ENCODE measurements at regions not wholly inside any gene's neighbourhood (a gene's known extent, or its start where the extent isn't known, plus 50 kb on each side); places are given as distances from the start of the nearest gene placed in this dataset.

GRCh38 chr15:29396176-29396811 is 126.7 kb upstream of the NSMCE3 start:
- H3K36me3 Mint-ChIP-seq: no peaks in the 10 kb centered on the region
- H3K27me3 Mint-ChIP-seq: peaks cover 11% of the 10 kb centered on the region
- no peaks in the 10 kb centered on the region for H3K4me1 Mint-ChIP-seq
- no peak overlapping the region for H3K27ac Mint-ChIP-seq
- no peak for ATAC-seq
- H3K4me3 Mint-ChIP-seq: no peak overlapping the region
- peaks cover 6% of the 10 kb centered on the region for H3K9me3 Mint-ChIP-seq

- Mint-ChIP-seq H3K4me1 (no peaks in the 10 kb centered on the region), H3K36me3 (no peaks in the 10 kb centered on the region), H3K27me3 (no peaks in the 10 kb centered on the region), H3K9me3 (peaks cover 6% of the 10 kb centered on the region), H3K4me3 (no peak overlapping the region), H3K27ac (no peak overlapping the region)
- ATAC-seq: no peak
These were observed 123.8 kb upstream of the NSMCE3 start for GRCh38 chr15:29393443-29393842.

GRCh38 chr15:29392358-29392757 is 122.7 kb upstream of the NSMCE3 start:
- Mint-ChIP-seq H3K9me3 (peaks cover 6% of the 10 kb centered on the region), H3K27ac (no peak overlapping the region), H3K4me1 (no peaks in the 10 kb centered on the region), H3K36me3 (no peaks in the 10 kb centered on the region), H3K27me3 (no peaks in the 10 kb centered on the region), H3K4me3 (no peak overlapping the region)
- no peak for ATAC-seq

GRCh38 chr15:29390051-29390450 is 120.4 kb upstream of the NSMCE3 start:
- Mint-ChIP-seq H3K4me3 (no peak overlapping the region), H3K4me1 (no peaks in the 10 kb centered on the region), H3K36me3 (no peaks in the 10 kb centered on the region), H3K9me3 (peaks cover 6% of the 10 kb centered on the region), H3K27me3 (peaks cover 5% of the 10 kb centered on the region), H3K27ac (no peak overlapping the region)
- no peak for ATAC-seq

DNA sequence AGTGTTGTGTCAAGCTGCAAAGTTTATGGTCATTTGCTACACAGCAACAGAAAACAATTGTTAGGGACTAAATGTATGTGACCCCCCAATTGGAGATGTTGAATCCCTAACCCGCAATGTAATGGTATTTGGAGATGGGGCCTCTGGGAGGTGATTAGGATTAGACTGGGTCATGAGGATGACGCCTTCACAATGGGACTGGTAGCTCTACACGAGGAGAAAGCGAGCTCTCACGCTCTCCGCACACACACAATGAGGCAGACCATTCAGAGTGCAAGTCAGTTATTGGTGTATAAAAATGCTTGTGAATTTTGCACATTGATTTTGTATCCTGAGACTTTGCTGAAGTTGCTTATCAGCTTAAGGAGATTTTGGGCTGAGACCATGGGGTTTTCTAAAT is 116.9 kb upstream of the NSMCE3 start:
- Mint-ChIP-seq H3K36me3 (no peaks in the 10 kb centered on the region), H3K4me3 (no peak overlapping the region), H3K27ac (no peak overlapping the region), H3K9me3 (no peaks in the 10 kb centered on the region), H3K4me1 (no peaks in the 10 kb centered on the region), H3K27me3 (peaks cover 35% of the 10 kb centered on the region)
- ATAC-seq: no peak

- Mint-ChIP-seq H3K9me3 (no peaks in the 10 kb centered on the region), H3K27ac (no peak overlapping the region), H3K4me1 (no peaks in the 10 kb centered on the region), H3K27me3 (peaks cover 35% of the 10 kb centered on the region), H3K4me3 (no peak overlapping the region), H3K36me3 (no peaks in the 10 kb centered on the region)
- ATAC-seq: no peak
These were observed 113.7 kb upstream of the NSMCE3 start for GRCh38 chr15:29383367-29383766.

- Mint-ChIP-seq H3K4me3 (no peak overlapping the region), H3K4me1 (no peaks in the 10 kb centered on the region), H3K9me3 (no peaks in the 10 kb centered on the region), H3K27ac (no peak overlapping the region), H3K36me3 (no peaks in the 10 kb centered on the region), H3K27me3 (peaks cover 35% of the 10 kb centered on the region)
- no peak for ATAC-seq
These were observed 113.2 kb upstream of the NSMCE3 start for GRCh38 chr15:29382862-29383261.

GRCh38 chr15:29380466-29380865 is 110.8 kb upstream of the NSMCE3 start:
- Mint-ChIP-seq H3K36me3 (no peaks in the 10 kb centered on the region), H3K4me1 (no peaks in the 10 kb centered on the region), H3K27ac (no peak overlapping the region), H3K27me3 (peaks cover 38% of the 10 kb centered on the region), H3K4me3 (no peak overlapping the region), H3K9me3 (no peaks in the 10 kb centered on the region)
- ATAC-seq: no peak

- Mint-ChIP-seq H3K27ac (no peak overlapping the region), H3K36me3 (no peaks in the 10 kb centered on the region), H3K4me1 (no peaks in the 10 kb centered on the region), H3K9me3 (no peaks in the 10 kb centered on the region), H3K4me3 (no peak overlapping the region), H3K27me3 (peaks cover 32% of the 10 kb centered on the region)
- no peak for ATAC-seq
These were observed 110.0 kb upstream of the NSMCE3 start for GRCh38 chr15:29379647-29380046.

DNA sequence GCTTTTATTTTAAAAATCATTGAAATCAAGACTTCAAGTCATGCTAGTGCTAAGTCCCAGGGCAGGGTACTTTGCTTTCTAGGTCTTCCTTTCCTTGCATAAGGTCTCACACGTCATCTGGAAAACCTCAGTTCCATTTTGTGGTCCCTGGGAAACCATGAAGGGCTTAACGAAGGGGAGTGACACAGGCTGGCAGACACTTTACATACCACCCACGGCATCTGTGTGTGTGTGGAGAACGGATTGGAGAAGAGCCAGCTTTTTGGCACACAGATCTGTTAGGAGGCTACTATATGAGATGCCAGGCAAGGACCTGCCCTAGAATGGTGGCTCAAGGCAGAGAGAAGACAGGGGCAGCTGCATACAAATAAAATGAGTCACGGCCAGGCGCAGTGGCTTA is 107.5 kb upstream of the NSMCE3 start:
- Mint-ChIP-seq H3K9me3 (no peaks in the 10 kb centered on the region), H3K4me1 (no peaks in the 10 kb centered on the region), H3K36me3 (no peaks in the 10 kb centered on the region), H3K27me3 (peaks cover 7% of the 10 kb centered on the region), H3K27ac (no peak overlapping the region), H3K4me3 (no peak overlapping the region)
- no peak for ATAC-seq

GRCh38 chr15:29376590-29376989 is 107.0 kb upstream of the NSMCE3 start:
- Mint-ChIP-seq H3K9me3 (no peaks in the 10 kb centered on the region), H3K36me3 (no peaks in the 10 kb centered on the region)

DNA sequence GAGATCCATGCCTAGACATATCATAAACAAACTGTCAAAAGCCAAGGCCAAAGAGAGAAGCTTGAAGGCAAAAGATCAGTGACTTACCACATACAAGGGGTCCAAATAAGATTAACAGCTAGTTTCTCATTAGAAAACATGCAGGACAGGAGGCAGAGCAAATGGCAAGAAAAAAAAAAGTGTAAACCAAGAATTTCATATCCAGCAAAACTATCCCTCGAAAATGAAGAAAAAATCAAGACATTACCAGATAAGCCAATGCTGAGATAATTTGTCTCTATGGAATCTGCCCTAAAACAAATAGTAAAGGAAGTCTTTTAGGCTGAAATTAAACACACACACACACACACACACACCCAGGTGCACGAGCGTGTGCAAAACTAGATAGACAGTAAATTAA is 99.6 kb upstream of the NSMCE3 start:
- peaks cover 24% of the 10 kb centered on the region for H3K27me3 Mint-ChIP-seq
- H3K4me1 Mint-ChIP-seq: no peaks in the 10 kb centered on the region
- peaks cover 14% of the 10 kb centered on the region for H3K36me3 Mint-ChIP-seq
- peaks cover 18% of the 10 kb centered on the region for H3K9me3 Mint-ChIP-seq
- H3K27ac Mint-ChIP-seq: no peak overlapping the region
- no peak for ATAC-seq
- H3K4me3 Mint-ChIP-seq: no peak overlapping the region

More at GRCh38 chr15:29376590-29376989, 107.0 kb upstream of the NSMCE3 start:
- H3K4me3 Mint-ChIP-seq: no peak overlapping the region
- no peak for ATAC-seq
- H3K27ac Mint-ChIP-seq: no peak overlapping the region
- peaks cover 9% of the 10 kb centered on the region for H3K27me3 Mint-ChIP-seq
- no peaks in the 10 kb centered on the region for H3K4me1 Mint-ChIP-seq

GRCh38 chr15:29364426-29365078 is 94.9 kb upstream of the NSMCE3 start:
- peak; percentile 36 for ATAC-seq
- H3K4me3 Mint-ChIP-seq: no peak overlapping the region
- no peaks in the 10 kb centered on the region for H3K4me1 Mint-ChIP-seq
- H3K36me3 Mint-ChIP-seq: peaks cover 14% of the 10 kb centered on the region
- peaks cover 16% of the 10 kb centered on the region for H3K27me3 Mint-ChIP-seq
- peaks cover 9% of the 10 kb centered on the region for H3K9me3 Mint-ChIP-seq
- no peak overlapping the region for H3K27ac Mint-ChIP-seq

DNA sequence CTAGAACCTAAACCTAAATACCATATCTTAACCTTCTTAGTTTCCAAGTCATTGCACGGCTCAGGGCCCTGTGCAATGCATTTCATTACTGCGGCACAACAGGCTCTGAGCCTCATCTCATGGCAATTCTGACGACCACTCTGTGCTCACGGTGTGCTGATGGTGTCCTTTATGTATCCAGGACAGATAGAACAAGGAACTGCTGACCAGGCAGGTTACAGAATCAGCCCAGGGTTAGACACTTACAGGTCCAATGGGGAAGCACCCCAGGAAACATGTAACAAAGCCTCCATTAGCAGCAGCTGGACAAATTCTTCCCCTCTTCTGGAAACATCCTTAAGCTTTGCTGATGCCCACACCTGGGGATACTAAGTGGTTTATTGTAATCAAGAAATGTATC is 91.9 kb upstream of the NSMCE3 start:
- no peaks in the 10 kb centered on the region for H3K4me1 Mint-ChIP-seq
- H3K4me3 Mint-ChIP-seq: no peak overlapping the region
- H3K27me3 Mint-ChIP-seq: peaks cover 13% of the 10 kb centered on the region
- H3K27ac Mint-ChIP-seq: no peak overlapping the region
- no peaks in the 10 kb centered on the region for H3K9me3 Mint-ChIP-seq
- no peak for ATAC-seq
- peaks cover 3% of the 10 kb centered on the region for H3K36me3 Mint-ChIP-seq

GRCh38 chr15:29360152-29360551 is 90.5 kb upstream of the NSMCE3 start:
- no peak for ATAC-seq
- no peaks in the 10 kb centered on the region for H3K27me3 Mint-ChIP-seq
- no peaks in the 10 kb centered on the region for H3K4me1 Mint-ChIP-seq
- H3K27ac Mint-ChIP-seq: no peak overlapping the region
- H3K9me3 Mint-ChIP-seq: no peaks in the 10 kb centered on the region
- H3K4me3 Mint-ChIP-seq: no peak overlapping the region
- no peaks in the 10 kb centered on the region for H3K36me3 Mint-ChIP-seq

DNA sequence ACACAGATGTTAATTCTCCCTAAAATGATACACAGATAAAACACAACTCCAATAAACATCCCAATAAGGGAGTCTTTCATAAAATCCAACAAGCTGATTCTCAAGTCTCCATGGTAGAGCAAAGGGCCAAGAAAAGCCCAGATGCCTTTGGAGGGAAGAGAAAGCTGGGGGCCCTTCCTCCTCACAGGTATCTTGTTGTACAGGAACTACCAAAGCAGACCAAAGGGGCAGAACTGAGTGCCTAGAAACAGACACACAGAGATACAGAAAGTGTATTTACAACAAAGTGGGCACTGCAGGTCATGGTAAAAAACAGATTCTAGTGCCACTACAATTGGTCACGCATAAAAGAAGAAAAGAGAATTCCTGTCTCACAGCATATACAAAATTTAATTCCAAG is 87.2 kb upstream of the NSMCE3 start:
- H3K4me3 Mint-ChIP-seq: no peak overlapping the region
- H3K27ac Mint-ChIP-seq: no peak overlapping the region
- H3K9me3 Mint-ChIP-seq: no peaks in the 10 kb centered on the region
- H3K27me3 Mint-ChIP-seq: peaks cover 9% of the 10 kb centered on the region
- no peaks in the 10 kb centered on the region for H3K36me3 Mint-ChIP-seq
- no peaks in the 10 kb centered on the region for H3K4me1 Mint-ChIP-seq
- ATAC-seq: no peak
